ENCODE measurements at regions not wholly inside any gene's neighbourhood (a gene's known extent, or its start where the extent isn't known, plus 50 kb on each side); places are given as distances from the start of the nearest gene placed in this dataset.

DNA sequence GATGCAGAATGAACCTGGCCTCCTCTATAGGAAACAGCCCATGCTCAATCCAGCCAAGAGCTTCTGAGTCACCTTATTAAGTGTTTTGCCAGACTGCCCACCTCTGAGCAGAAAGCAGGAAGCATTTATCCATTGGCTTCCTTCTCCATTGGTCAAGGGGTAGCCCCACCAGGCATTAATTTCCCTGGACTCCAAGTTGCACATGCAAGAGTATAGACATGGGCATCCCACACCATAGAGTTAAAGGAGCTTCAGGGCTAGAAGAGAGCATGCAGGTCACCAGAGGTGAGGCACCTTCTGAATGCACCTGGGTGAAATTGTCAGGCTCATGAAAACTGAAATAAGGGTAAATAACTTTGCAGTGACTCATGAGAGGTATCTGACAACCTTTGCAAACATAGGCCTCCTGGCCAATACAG is 230.8 kb upstream of the STAC start:
- H3K4me3 ChIP-seq (ENCODE audit: low read depth, low read length) = no peak overlapping the region
- TF ChIP-seq, protein P1, sequence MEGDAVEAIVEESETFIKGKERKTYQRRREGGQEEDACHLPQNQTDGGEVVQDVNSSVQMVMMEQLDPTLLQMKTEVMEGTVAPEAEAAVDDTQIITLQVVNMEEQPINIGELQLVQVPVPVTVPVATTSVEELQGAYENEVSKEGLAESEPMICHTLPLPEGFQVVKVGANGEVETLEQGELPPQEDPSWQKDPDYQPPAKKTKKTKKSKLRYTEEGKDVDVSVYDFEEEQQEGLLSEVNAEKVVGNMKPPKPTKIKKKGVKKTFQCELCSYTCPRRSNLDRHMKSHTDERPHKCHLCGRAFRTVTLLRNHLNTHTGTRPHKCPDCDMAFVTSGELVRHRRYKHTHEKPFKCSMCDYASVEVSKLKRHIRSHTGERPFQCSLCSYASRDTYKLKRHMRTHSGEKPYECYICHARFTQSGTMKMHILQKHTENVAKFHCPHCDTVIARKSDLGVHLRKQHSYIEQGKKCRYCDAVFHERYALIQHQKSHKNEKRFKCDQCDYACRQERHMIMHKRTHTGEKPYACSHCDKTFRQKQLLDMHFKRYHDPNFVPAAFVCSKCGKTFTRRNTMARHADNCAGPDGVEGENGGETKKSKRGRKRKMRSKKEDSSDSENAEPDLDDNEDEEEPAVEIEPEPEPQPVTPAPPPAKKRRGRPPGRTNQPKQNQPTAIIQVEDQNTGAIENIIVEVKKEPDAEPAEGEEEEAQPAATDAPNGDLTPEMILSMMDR (conservative IDR thresholded peaks at IDR 0.05; ENCODE audit: low read depth, low read length) = no peak
- no peak for DNase-seq (ENCODE audit: low read depth)

DNA sequence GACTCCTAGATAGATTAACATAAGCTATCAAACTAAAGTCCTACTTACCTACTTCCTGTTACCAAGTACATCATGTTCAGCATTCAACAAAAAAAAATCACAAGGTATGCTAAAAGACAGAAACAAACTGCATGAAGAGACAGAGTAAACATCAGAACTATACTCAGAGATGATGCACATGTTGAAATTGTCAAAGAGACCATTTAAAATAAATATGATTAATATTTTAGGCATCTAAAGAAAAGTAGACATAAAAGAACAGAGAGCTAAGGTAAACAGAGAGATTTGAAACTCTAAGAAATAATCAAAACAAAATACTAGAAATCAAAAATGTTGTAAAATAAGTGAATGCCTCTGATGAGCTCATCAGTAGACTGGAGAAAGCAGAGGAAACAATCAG is 224.8 kb upstream of the STAC start:
- no peak for DNase-seq (ENCODE audit: low read depth)
- no peak overlapping the region for H3K4me3 ChIP-seq (ENCODE audit: low read depth, low read length)
- TF ChIP-seq, protein P1 (conservative IDR thresholded peaks at IDR 0.05; ENCODE audit: low read depth, low read length) = no peak

DNA sequence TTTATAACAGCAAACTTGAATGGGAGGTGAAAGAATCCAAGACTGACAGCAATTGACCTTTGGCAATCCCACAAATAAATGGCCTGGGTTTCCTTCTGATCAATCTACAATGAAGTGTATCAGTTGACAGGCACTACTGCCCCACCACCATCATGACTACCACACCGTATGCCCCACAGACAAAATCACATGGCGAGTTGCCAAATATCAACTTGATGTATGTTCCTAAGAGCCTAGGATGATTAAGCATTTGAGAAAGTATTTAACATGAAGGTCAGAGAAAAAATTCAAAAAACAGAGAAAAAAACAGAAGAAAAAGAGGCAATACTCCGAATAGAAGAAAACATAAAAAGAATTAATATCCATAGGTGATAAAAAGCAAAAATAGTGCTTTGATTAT is 215.9 kb upstream of the STAC start:
- no peak for DNase-seq (ENCODE audit: low read depth)
- TF ChIP-seq, protein P1 (conservative IDR thresholded peaks at IDR 0.05; ENCODE audit: low read depth, low read length) = no peak
- no peak overlapping the region for H3K4me3 ChIP-seq (ENCODE audit: low read depth, low read length)

DNA sequence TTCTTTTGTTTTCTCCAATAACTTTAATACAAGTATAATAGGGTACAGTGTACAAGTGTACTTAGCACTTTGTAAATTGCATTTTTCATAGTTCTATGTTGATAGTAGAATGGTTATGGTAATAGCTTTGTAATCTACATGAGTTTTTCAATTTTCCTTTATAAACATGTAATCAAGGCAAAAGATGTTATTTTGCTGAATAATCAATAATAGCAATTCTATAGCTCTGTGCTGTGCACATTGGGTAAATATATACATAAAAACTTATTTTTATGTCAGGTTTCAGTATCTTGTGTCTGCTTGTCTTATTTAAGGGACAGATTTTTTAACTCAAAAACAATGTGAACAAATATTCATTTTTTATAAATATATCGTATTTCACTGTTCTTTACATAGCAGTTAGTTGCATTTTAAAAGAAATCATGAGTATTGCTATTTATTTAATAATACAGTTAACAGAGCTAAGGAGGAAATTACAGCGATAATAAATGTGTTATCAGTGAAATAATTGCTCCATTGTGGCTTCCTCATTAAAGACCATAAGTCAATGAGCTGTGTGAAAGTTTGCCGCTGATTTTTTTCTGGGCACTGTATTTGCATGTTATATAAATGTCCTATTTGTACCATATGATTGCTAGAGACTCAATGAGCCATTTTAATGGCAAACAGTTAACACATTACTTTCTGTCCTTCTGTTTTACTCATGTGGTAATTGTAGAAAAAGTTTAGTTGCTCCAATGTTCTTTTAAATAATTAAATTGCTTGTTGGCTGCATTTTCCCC is 214.6 kb upstream of the STAC start:
- TF ChIP-seq, protein P1 (conservative IDR thresholded peaks at IDR 0.05; ENCODE audit: low read depth, low read length) = no peak
- no peak for DNase-seq (ENCODE audit: low read depth)
- no peak overlapping the region for H3K4me3 ChIP-seq (ENCODE audit: low read depth, low read length)

DNA sequence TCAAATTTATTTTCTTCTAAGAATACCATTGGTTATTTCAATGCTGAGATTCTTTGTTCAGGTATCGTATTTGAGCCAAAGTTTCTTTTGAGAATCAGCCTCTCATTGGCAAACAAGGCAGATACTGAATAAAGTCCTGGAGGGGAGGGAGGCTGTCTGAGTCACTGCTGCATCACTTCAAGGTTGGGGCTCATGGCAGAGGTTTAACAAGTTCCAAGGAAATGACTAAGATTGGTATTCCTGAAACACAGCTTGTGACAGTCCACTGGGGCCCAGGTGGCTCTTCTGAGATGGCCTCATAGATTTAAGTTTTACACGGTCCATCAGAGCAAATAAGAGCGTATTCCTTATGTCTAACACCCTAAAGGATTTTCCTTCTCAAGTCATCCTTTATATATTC is 213.8 kb upstream of the STAC start:
- peak; percentile 21 for DNase-seq (ENCODE audit: low read depth)
- no peak overlapping the region for H3K4me3 ChIP-seq (ENCODE audit: low read depth, low read length)
- TF ChIP-seq, protein P1 (conservative IDR thresholded peaks at IDR 0.05; ENCODE audit: low read depth, low read length) = no peak

DNA sequence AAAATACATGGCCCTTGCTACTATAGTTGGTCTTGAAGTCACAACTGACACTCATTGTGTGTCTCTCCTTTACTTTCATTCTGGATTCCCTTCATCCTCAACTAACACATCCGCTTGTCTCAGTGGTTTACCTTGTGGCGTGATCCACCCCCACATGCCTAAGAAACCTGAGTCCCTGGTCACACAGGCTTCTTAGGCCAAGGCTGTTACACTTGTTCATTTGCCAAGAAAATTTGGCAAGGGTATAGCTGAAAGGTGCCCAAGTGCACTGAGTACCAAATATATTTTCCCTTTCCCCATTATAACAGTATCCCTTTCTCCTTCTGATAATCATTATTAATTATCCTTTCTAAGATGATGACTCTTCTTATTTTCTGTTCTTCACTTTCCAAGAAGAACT is 207.6 kb upstream of the STAC start:
- DNase-seq (ENCODE audit: low read depth) = no peak
- H3K4me3 ChIP-seq (ENCODE audit: low read depth, low read length) = no peak overlapping the region
- TF ChIP-seq, protein P1 (conservative IDR thresholded peaks at IDR 0.05; ENCODE audit: low read depth, low read length) = no peak

Measured in choroid plexus epithelial cell (primary cell).